Mesendoderm (in vitro differentiated cells): ENCODE measurements at regions not wholly inside any gene's neighbourhood (a gene's known extent, or its start where the extent isn't known, plus 50 kb on each side); places are given as distances from the start of the nearest gene placed in this dataset.
"Not testable (repeated sequence)": the region's sequence is repeated elsewhere in the genome, so short reads cannot be mapped to it uniquely, and the experiment has no call there.

Experiments used
- DNase-seq: peaks from one replicate; pipeline ENCODE4 v3.0.0; 2013
- H2AK5ac ChIP-seq: 2 replicates; pipeline ENCODE4 v1.6.1; 2013; ENCODE audit warnings: low read length, inconsistent platforms
- H2BK120ac ChIP-seq: 2 replicates; pipeline ENCODE4 v1.6.1; 2013; ENCODE audit warnings: low read depth, mild to moderate bottlenecking, low read length, moderate library complexity, mixed read lengths
- H2BK15ac ChIP-seq: replicated peaks from 2 replicates; pipeline ENCODE4 v1.6.1; 2013; ENCODE audit warnings: low read depth, mild to moderate bottlenecking, moderate library complexity
- H2BK5ac ChIP-seq: 2 replicates; pipeline ENCODE4 v1.6.1; 2013; ENCODE audit warnings: low read length, inconsistent platforms
- H3K18ac ChIP-seq: 2 replicates; pipeline ENCODE4 v1.6.1; 2013; ENCODE audit warnings: mild to moderate bottlenecking, low read length, mixed read lengths
- H3K23ac ChIP-seq: one replicate; pipeline ENCODE4 v1.6.1; 2013; ENCODE audit warnings: low read length
- H3K27ac ChIP-seq: 2 replicates; pipeline ENCODE4 v1.5.1; 2013; ENCODE audit warnings: low read depth, mild to moderate bottlenecking, inconsistent platforms, low read length, moderate library complexity
- H3K27me3 ChIP-seq: 2 replicates; pipeline ENCODE4 v1.6.1; 2013; ENCODE audit warnings: low read length, control low read depth, mild to moderate bottlenecking, inconsistent platforms; ENCODE audit not compliant: insufficient read depth, poor library complexity
- H3K36me3 ChIP-seq: 2 replicates; pipeline ENCODE4 v1.6.1; 2013; ENCODE audit warnings: low read length, inconsistent platforms; ENCODE audit not compliant: control insufficient read depth, insufficient read depth
- H3K4ac ChIP-seq: one replicate; pipeline ENCODE4 v1.6.1; 2013; ENCODE audit warnings: low read depth, mild to moderate bottlenecking, low read length, moderate library complexity
- H3K4me1 ChIP-seq: 2 replicates; pipeline ENCODE4 v1.6.1; 2013; ENCODE audit warnings: low read depth, low read length, inconsistent platforms; ENCODE audit not compliant: control insufficient read depth
- H3K4me2 ChIP-seq: 2 replicates; pipeline ENCODE4 v1.6.1; 2013; ENCODE audit warnings: low read length
- H3K4me3 ChIP-seq: 2 replicates; pipeline ENCODE4 v1.5.1; 2013; ENCODE audit warnings: mild to moderate bottlenecking, low read length
- H3K56ac ChIP-seq: one replicate; pipeline ENCODE4 v1.6.1; 2013; ENCODE audit warnings: low read length
- H3K79me1 ChIP-seq: 2 replicates; pipeline ENCODE4 v1.6.1; 2013; ENCODE audit warnings: low read length, inconsistent platforms
- H3K79me2 ChIP-seq: 2 replicates; pipeline ENCODE4 v1.6.1; 2013; ENCODE audit warnings: mild to moderate bottlenecking, low read length; ENCODE audit not compliant: control insufficient read depth, insufficient read depth
- H3K9ac ChIP-seq: 2 replicates; pipeline ENCODE4 v1.6.1; 2013; ENCODE audit warnings: low read length, inconsistent platforms
- H4K5ac ChIP-seq: one replicate; pipeline ENCODE4 v1.6.1; 2013; ENCODE audit warnings: low read length
- H4K8ac ChIP-seq: one replicate; pipeline ENCODE4 v1.6.1; 2013; ENCODE audit warnings: low read depth, mild to moderate bottlenecking, control low read depth, low read length, moderate library complexity
- WGBS: extraction: QIAGEN DNeasy Blood & Tissue Kit; methylation state at CpG from one replicate; pipeline ENCODE4 v1.1.7; 2013; ENCODE audit warnings: low lambda C conversion rate, missing lambda C conversion rate; ENCODE audit not compliant: insufficient coverage; ENCODE audit errors: extremely low coverage; 5-methylcytosine and 5-hydroxymethylcytosine counted together

DNA sequence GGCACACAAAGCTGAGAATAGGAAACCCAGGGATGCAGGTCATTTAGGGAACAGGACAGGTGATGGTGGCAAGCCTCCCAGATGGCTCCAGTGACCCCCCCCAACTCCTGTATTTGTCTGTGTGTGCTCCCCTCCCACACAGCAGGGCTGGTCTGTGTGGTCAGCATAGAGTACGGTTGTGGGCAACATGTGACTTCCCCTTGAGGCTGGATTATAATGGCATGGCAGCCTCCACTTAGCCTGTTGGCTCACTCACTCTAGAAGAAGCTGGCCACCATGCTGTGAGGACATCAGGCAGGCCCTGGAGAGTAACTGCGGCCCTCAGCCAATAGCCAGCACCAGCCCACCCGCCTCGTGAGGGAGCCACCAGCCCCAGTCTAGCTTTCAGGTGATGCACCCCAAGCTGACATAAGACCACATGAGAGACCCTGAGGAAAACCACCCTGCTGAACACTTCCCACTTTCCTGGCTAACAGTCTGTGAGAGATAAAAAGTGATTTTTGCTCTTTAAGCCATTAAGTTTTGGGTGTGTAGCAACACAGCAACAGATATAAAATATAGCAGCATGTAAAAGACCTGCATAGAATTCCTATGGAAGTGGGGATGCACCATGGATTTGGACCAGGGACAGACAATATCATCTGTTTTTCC lies 151.3 kb downstream of the LAT start:
- H2BK5ac ChIP-seq, H3K4me1 ChIP-seq, H3K56ac ChIP-seq, H3K9ac ChIP-seq, H2BK120ac ChIP-seq, H3K27me3 ChIP-seq, H4K5ac ChIP-seq, H3K79me1 ChIP-seq, H3K4me3 ChIP-seq, H3K4me2 ChIP-seq, H4K8ac ChIP-seq, DNase-seq, H3K23ac ChIP-seq, H3K4ac ChIP-seq, H3K18ac ChIP-seq, H3K36me3 ChIP-seq, H3K27ac ChIP-seq, H3K79me2 ChIP-seq, H2BK15ac ChIP-seq, H2AK5ac ChIP-seq: not testable (repeated sequence)
- no CpG with 5 or more reads among the region's 4 CpGs for WGBS

DNA sequence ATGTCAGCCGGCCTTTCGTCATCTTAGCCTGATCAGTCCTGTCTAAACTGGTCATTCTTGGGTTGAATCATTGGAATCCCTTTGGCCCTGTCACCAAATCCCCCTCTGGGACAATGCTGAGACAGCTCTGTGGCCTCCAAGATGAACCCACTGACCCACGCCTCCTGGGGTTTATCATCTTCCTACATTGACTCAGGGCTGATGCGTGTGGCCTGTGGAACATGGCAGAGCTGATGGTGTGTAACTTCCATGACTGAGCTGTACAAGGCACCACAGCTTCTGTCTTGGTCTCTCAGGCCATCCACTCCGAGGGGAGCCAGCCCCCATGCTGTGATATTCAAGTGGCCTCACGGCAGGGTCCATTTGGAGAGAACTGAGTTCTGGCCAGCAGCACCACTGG lies 150.2 kb downstream of the LAT start:
- not testable (repeated sequence) for H3K27ac ChIP-seq, H3K27me3 ChIP-seq, H3K18ac ChIP-seq, H3K36me3 ChIP-seq, H3K23ac ChIP-seq, H3K4ac ChIP-seq, H3K9ac ChIP-seq, H2BK15ac ChIP-seq, H2AK5ac ChIP-seq, H2BK120ac ChIP-seq, H3K4me3 ChIP-seq, H4K8ac ChIP-seq, H3K79me1 ChIP-seq, H3K4me2 ChIP-seq, H4K5ac ChIP-seq, H2BK5ac ChIP-seq, H3K56ac ChIP-seq, H3K79me2 ChIP-seq, DNase-seq, H3K4me1 ChIP-seq
- WGBS, result no CpG with 5 or more reads among the region's 6 CpGs

DNA sequence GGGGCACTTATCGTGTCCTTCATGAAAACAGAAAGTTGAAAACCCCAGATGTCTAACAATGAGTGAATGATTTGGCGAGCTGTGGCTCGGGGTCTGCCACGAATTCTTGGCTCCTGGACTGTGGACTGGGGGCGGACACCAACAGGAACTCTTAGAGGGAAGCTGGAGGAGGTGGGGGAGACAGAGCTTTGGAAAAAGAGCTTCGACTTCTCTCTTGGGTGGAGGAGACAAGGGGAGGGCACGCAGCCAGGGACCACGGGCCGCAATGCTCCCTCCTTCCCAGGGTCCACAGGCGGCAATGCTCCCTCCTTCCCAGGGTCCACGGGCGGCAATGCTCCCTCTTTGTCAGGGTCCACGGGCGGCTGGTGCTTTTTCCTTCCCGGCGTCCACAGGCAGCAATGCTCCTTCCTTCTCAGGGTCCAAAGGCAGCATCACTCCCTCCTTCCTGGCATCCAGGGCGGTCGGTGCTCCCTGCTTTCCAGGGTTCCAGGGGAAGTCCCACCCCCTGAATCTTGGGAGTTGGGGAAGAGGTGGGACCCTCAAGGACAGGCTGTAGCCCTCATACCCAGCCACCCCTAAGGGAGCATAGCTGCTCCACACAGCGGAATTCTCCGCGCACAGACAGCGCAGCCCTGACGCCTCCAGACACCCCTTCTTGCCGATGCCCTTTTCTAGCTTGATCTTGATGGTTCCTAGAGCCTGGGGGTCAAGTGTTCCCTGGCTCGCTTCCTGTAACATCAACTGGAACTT lies 149.0 kb downstream of the LAT start:
- H4K8ac ChIP-seq, H2BK120ac ChIP-seq, H3K27me3 ChIP-seq, H3K4me1 ChIP-seq, H4K5ac ChIP-seq, H3K4ac ChIP-seq, DNase-seq, H3K4me2 ChIP-seq, H3K9ac ChIP-seq, H3K18ac ChIP-seq, H3K4me3 ChIP-seq, H2BK5ac ChIP-seq, H3K36me3 ChIP-seq, H3K27ac ChIP-seq, H3K56ac ChIP-seq, H2AK5ac ChIP-seq, H2BK15ac ChIP-seq, H3K79me2 ChIP-seq, H3K79me1 ChIP-seq, H3K23ac ChIP-seq: not testable (repeated sequence)
- WGBS, result no CpG with 5 or more reads among the region's 25 CpGs

DNA sequence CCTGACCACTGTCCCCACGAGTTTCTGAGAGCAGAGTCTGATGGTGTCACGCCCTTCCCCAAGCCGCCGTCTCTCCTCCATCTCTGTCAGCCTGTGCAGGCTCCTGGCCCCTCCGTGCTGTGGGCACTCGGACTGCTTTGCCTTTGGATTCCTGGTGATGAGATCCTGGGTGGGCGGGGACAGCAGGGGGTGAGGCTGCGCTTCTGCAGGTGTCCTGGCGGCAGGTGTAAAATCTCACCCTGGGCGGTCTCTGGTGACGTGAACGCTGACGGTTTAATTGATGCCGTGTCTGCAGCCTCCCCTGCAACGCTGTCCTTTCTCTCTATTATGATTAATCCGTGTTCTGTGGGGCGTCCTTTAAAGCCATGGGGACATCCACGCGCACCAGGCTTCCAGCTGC lies 148.0 kb downstream of the LAT start:
- not testable (repeated sequence) for H3K56ac ChIP-seq, H3K79me2 ChIP-seq, H2BK15ac ChIP-seq, H3K27ac ChIP-seq, H3K4me1 ChIP-seq, H3K36me3 ChIP-seq, DNase-seq, H3K18ac ChIP-seq, H3K4me3 ChIP-seq, H3K9ac ChIP-seq, H2BK120ac ChIP-seq, H3K4me2 ChIP-seq, H3K27me3 ChIP-seq, H4K8ac ChIP-seq, H3K79me1 ChIP-seq, H2BK5ac ChIP-seq, H4K5ac ChIP-seq, H2AK5ac ChIP-seq, H3K4ac ChIP-seq, H3K23ac ChIP-seq
- WGBS, result no CpG with 5 or more reads among the region's 19 CpGs

DNA sequence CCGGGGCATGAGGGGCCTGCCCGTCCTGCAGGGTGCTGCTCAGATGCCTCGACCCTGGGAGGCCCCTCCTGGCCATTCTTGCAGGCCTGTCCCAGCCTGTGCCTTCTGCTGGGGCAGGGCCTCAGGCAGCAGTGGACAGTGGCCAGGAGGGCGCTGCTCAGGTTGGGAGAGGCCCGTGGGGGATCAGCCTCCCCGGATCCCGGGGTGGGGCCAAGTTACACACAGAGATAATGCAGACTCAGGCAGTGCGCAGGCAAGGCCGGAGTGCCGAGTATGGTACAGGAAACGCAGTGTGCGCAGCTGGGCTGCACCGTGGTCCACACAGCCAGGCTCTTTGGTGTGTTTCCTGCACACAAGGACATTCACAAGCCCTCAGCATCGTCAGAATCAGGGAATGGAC lies 147.6 kb downstream of the LAT start:
- not testable (repeated sequence) for H4K8ac ChIP-seq, H3K79me2 ChIP-seq, H3K18ac ChIP-seq, H2BK5ac ChIP-seq, H3K79me1 ChIP-seq, H3K4ac ChIP-seq, H3K27ac ChIP-seq, H2AK5ac ChIP-seq, H3K9ac ChIP-seq, H3K27me3 ChIP-seq, H3K4me2 ChIP-seq, H4K5ac ChIP-seq, H2BK15ac ChIP-seq, H3K36me3 ChIP-seq, H3K23ac ChIP-seq, H3K4me3 ChIP-seq, H3K56ac ChIP-seq, H2BK120ac ChIP-seq, H3K4me1 ChIP-seq, DNase-seq
- WGBS, result no CpG with 5 or more reads among the region's 14 CpGs
